Bronchial epithelial cell (primary cell): ENCODE measurements at regions not wholly inside any gene's neighbourhood (a gene's known extent, or its start where the extent isn't known, plus 50 kb on each side); places are given as distances from the start of the nearest gene placed in this dataset.

Experiments used
- DNase-seq: peaks from one replicate; pipeline ENCODE4 v3.0.0-alpha.2; 2010; ENCODE audit warnings: low read depth
- FAIRE-seq: peaks from 2 replicates; lab custom pipeline; 2011; peaks lifted over from hg19 to GRCh38; lab: Jason Lieb, UNC
- H3K27me3 ChIP-seq: 2 replicates; pipeline ENCODE4 v1.5.1; 2011; ENCODE audit warnings: low read length; ENCODE audit not compliant: control insufficient read depth, insufficient read depth
- H3K36me3 ChIP-seq: 2 replicates; pipeline ENCODE4 v1.5.1; 2011; ENCODE audit warnings: low read length; ENCODE audit not compliant: control insufficient read depth, insufficient read depth
- H3K4me3 ChIP-seq: 2 replicates; pipeline ENCODE4 v1.5.1; 2011; ENCODE audit warnings: mild to moderate bottlenecking, low read depth, low read length, control low read depth
- CTCF ChIP-seq: IDR thresholded peaks from 2 replicates; pipeline ENCODE4 v1.5.1; 2011; ENCODE audit warnings: mild to moderate bottlenecking, moderate library complexity, low read length, control low read depth, inconsistent platforms; ENCODE audit not compliant: insufficient read depth, severe bottlenecking

- DNase-seq = no peak
- no peak for TF ChIP-seq CTCF
- no peak for FAIRE-seq
- no peaks in the 10 kb centered on the region for H3K27me3 ChIP-seq
- H3K4me3 ChIP-seq = no peak overlapping the region
- no peaks in the 10 kb centered on the region for H3K36me3 ChIP-seq
These were observed 935.8 kb upstream of the SLC39A10 start for GRCh38 chr2:194721227-194721626.

GRCh38 chr2:194720462-194720861 is 936.6 kb upstream of the SLC39A10 start:
- Histone ChIP-seq H3K27me3 (no peaks in the 10 kb centered on the region), H3K4me3 (no peak overlapping the region), H3K36me3 (no peaks in the 10 kb centered on the region)
- no peak for TF ChIP-seq CTCF
- FAIRE-seq (no peak), DNase-seq (no peak)

- no peak for DNase-seq
- no peak for TF ChIP-seq CTCF
- Histone ChIP-seq H3K27me3 (no peaks in the 10 kb centered on the region), H3K4me3 (no peak overlapping the region), H3K36me3 (no peaks in the 10 kb centered on the region)
- FAIRE-seq = no peak
These were observed 938.1 kb upstream of the SLC39A10 start for GRCh38 chr2:194718881-194719280.

GRCh38 chr2:194714541-194714940 is 942.5 kb upstream of the SLC39A10 start:
- no peaks in the 10 kb centered on the region for H3K36me3 ChIP-seq
- peak; percentile 42 for DNase-seq
- H3K4me3 ChIP-seq = no peak overlapping the region
- no peaks in the 10 kb centered on the region for H3K27me3 ChIP-seq
- no peak for TF ChIP-seq CTCF
- no peak for FAIRE-seq

GRCh38 chr2:194709840-194710239 is 947.2 kb upstream of the SLC39A10 start:
- Histone ChIP-seq H3K36me3 (no peaks in the 10 kb centered on the region), H3K4me3 (no peak overlapping the region), H3K27me3 (no peaks in the 10 kb centered on the region)
- DNase-seq = no peak
- TF ChIP-seq CTCF = no peak
- no peak for FAIRE-seq

- TF ChIP-seq CTCF = no peak
- no peaks in the 10 kb centered on the region for H3K36me3 ChIP-seq
- H3K27me3 ChIP-seq = no peaks in the 10 kb centered on the region
- FAIRE-seq = no peak
- H3K4me3 ChIP-seq = no peak overlapping the region
- DNase-seq = peak; percentile 37
These were observed 950.8 kb upstream of the SLC39A10 start for GRCh38 chr2:194706179-194706578.
